K562 (cell line): ENCODE measurements at regions not wholly inside any gene's neighbourhood (a gene's known extent, or its start where the extent isn't known, plus 50 kb on each side); places are given as distances from the start of the nearest gene placed in this dataset.

Experiments
- ATAC-seq: fragments of 200-7000 bp; cut with Tn5 transposase; 3 replicates; pipeline ENCODE4 v1.9.1; 2020; ENCODE audit warnings: moderate library complexity
- BruUV-seq: library from RNA; stranded (reverse); fragments of 400-500 nt; replicated peaks from 2 replicates; lab custom pipeline; 2021; lab: Mats Ljungman, UMichigan
- CTCF ChIA-PET: fragments of 300-600 bp; formaldehyde crosslinking; extraction: SDS; loops from one replicate; lab custom pipeline; 2021; ENCODE audit warnings: low intra/inter-chr PET ratio; lab: Yijun Ruan, JAX
- POLR2A ChIA-PET: fragments of 300-600, 350-650 bp; sonication (Branson Sonifier 250); formaldehyde crosslinking; extraction: SDS; loops from one replicate; lab custom pipeline; 2021; ENCODE audit warnings: antibody characterized with exemption, inconsistent platforms; lab: Yijun Ruan, JAX
- DNase-seq, 4 experiments: peaks; one replicate each; pipeline versions ENCODE4 v3.0.0 to v3.0.0-alpha.2; 2011 to 2018; ENCODE audit warnings: low spot score in 3 of 4, mixed read lengths in 3 of 4; ENCODE audit errors: extremely low read depth in 1 of 4
- FAIRE-seq: peaks from 2 replicates; lab custom pipeline; 2011; peaks lifted over from hg19 to GRCh38; lab: Jason Lieb, UNC
- H2AFZ ChIP-seq: 2 replicates; pipeline ENCODE4 v1.6.0; 2011; ENCODE audit warnings: low read depth, low read length, control low read depth, inconsistent platforms
- H3K27ac ChIP-seq: fragments of 200-600 bp; 3 replicates; pipeline ENCODE4 v1.8.0; 2011; ENCODE audit warnings: low read depth, mild to moderate bottlenecking, control low read depth, inconsistent platforms, low read length, moderate library complexity, mixed read lengths; ENCODE audit errors: extremely low read depth
- H3K27me3 ChIP-seq, 2 experiments: fragments of 300-600 bp in 1 of 2; 2 replicates in 1 of 2; 3 replicates in 1 of 2; pipeline versions ENCODE4 v1.6.0 to v1.8.0; 2011; ENCODE audit warnings: inconsistent platforms in 2 of 2, low read length in 2 of 2, mild to moderate bottlenecking in 1 of 2, mixed read lengths in 1 of 2, moderate library complexity in 1 of 2; ENCODE audit not compliant: control insufficient read depth in 2 of 2, insufficient read depth in 2 of 2
- H3K36me3 ChIP-seq: fragments of 300-600 bp; 3 replicates; pipeline ENCODE4 v1.8.0; 2011; ENCODE audit warnings: mild to moderate bottlenecking, low read length, inconsistent platforms; ENCODE audit not compliant: control insufficient read depth, insufficient read depth
- H3K4me1 ChIP-seq, 2 experiments: fragments of 200-600 bp in 1 of 2; replicated peaks in 1 of 2; 2 replicates in 1 of 2; 3 replicates in 1 of 2; pipeline versions ENCODE4 v1.5.1 to v1.8.0; 2011; ENCODE audit warnings: inconsistent platforms in 2 of 2, low read length in 2 of 2, mild to moderate bottlenecking in 1 of 2, mixed read lengths in 1 of 2, moderate library complexity in 1 of 2; ENCODE audit not compliant: control insufficient read depth in 2 of 2, insufficient read depth in 2 of 2
- H3K4me2 ChIP-seq: 2 replicates; pipeline ENCODE4 v1.6.1; 2011; ENCODE audit warnings: low read length, control low read depth, inconsistent platforms, mixed read lengths; ENCODE audit not compliant: insufficient read depth
- H3K4me3 ChIP-seq: fragments of 200-600 bp; sonication (generic), shearing (Covaris generic); 2 replicates; pipeline ENCODE4 v1.5.1; 2016; ENCODE audit warnings: control low read depth, inconsistent platforms
- H3K79me2 ChIP-seq: fragments of 200-600 bp; 3 replicates; pipeline ENCODE4 v1.8.0; 2011; ENCODE audit warnings: low read length, inconsistent platforms; ENCODE audit not compliant: control insufficient read depth, insufficient read depth
- H3K9ac ChIP-seq, 2 experiments: 2 replicates each; pipeline versions ENCODE4 v1.6.0 to v1.6.1; 2011; ENCODE audit warnings: low read depth in 2 of 2, low read length in 2 of 2, control low read depth in 1 of 2, inconsistent platforms in 1 of 2, mild to moderate bottlenecking in 1 of 2, mixed read lengths in 1 of 2; ENCODE audit not compliant: insufficient read depth in 1 of 2
- H3K9me1 ChIP-seq: one replicate; pipeline ENCODE4 v1.6.0; 2011; ENCODE audit warnings: inconsistent platforms, mild to moderate bottlenecking, low read length, moderate library complexity; ENCODE audit not compliant: control insufficient read depth, insufficient read depth
- H3K9me3 ChIP-seq: replicated peaks from 2 replicates; pipeline ENCODE4 v1.5.1; 2011; ENCODE audit warnings: low read depth, low read length, inconsistent platforms; ENCODE audit not compliant: control insufficient read depth, insufficient read depth
- H4K20me1 ChIP-seq: replicated peaks from 2 replicates; pipeline ENCODE4 v1.6.1; 2011; ENCODE audit warnings: low read length, inconsistent platforms, mixed read lengths; ENCODE audit not compliant: control insufficient read depth, insufficient read depth
- CEBPZ ChIP-seq: fragments of 150-350 bp; IDR thresholded peaks from 2 replicates; pipeline ENCODE4 v1.6.1; 2014; ENCODE audit warnings: low read depth, mild to moderate bottlenecking, low read length, borderline replicate concordance
- FOXP4 ChIP-seq: sonication (generic); formaldehyde crosslinking; IDR thresholded peaks from 2 replicates; pipeline ENCODE4 v1.8.0; 2022; ENCODE audit warnings: mild to moderate bottlenecking, missing genetic modification reagents, borderline replicate concordance
- HMGXB4 ChIP-seq: sonication (generic); formaldehyde crosslinking; IDR thresholded peaks from 2 replicates; pipeline ENCODE4 v1.8.1; 2023; ENCODE audit warnings: mild to moderate bottlenecking, missing genetic modification reagents
- KHSRP ChIP-seq: fragments of 450-650 bp; IDR thresholded peaks from 2 replicates; pipeline ENCODE4 v1.6.1; 2017
- NR0B1 ChIP-seq: fragments of 450-650 bp; IDR thresholded peaks from one replicate; pipeline ENCODE4 v1.6.1; 2018; ENCODE audit warnings: mild to moderate bottlenecking, moderate library complexity; ENCODE audit not compliant: partially characterized antibody
- SMARCB1 ChIP-seq: IDR thresholded peaks from 2 replicates; pipeline ENCODE4 v1.6.1; 2011; ENCODE audit warnings: improper control_type of control experiment, low read depth; ENCODE audit not compliant: insufficient read length
- SREBF1 ChIP-seq: fragments of 150-350 bp; IDR thresholded peaks from 2 replicates; pipeline ENCODE4 v1.6.1; 2014; ENCODE audit warnings: antibody characterized with exemption, low read depth, low read length, borderline replicate concordance
- ZNF717 ChIP-seq: fragments of 250-450 bp; sonication (Bioruptor Pico); IDR thresholded peaks from 2 replicates; pipeline ENCODE4 v1.5.0; 2021
- WGBS: fragments of 100-300 bp; shearing (Covaris generic); methylation state at CpG from one replicate; pipeline ENCODE4 v1.1.6; 2016; ENCODE audit warnings: low coverage, mixed read lengths; ENCODE audit not compliant: insufficient coverage; ENCODE audit errors: missing lambda C conversion rate; 5-methylcytosine and 5-hydroxymethylcytosine counted together
- in situ Hi-C: fragments of 300-500 bp; cut with MboI; formaldehyde crosslinking; loops from 4 replicates; pipeline ENCODE4 v1.15.0; 2018; ENCODE audit warnings: inconsistent platforms, mixed read lengths
- intact Hi-C: fragments of 100-400 bp; cut with micrococcal nuclease; formaldehyde crosslinking; loops from 2 replicates; pipeline ENCODE4 v1.14.2; 2022

GRCh38 chr17:52995147-52995546, 827.6 kb upstream of the KIF2B start:
- ChIA-PET POLR2A (no interaction called here), CTCF (no interaction called here)
- BruUV-seq: no TSS peak
- TF ChIP-seq SMARCB1 (no peak), KHSRP (no peak), HMGXB4 (CRISPR knock-in tag) (no peak), FOXP4 (CRISPR knock-in tag) (no peak), NR0B1 (no peak), ZNF717 (CRISPR knock-in tag) (no peak), SREBF1 (no peak), CEBPZ (no peak)
- intact Hi-C loops (no loop called here), in situ Hi-C loops (no loop called here)
- H2AFZ ChIP-seq: no peak overlapping the region
- H3K36me3 ChIP-seq: no peaks in the 10 kb centered on the region
- H3K4me1 ChIP-seq: no peaks in the 10 kb centered on the region
- DNase-seq: no peak
- no peaks in the 10 kb centered on the region for H3K9me1 ChIP-seq
- H3K27ac ChIP-seq: no peak overlapping the region
- no peak overlapping the region for H3K9ac ChIP-seq
- FAIRE-seq: no peak
- H3K4me3 ChIP-seq: no peak overlapping the region
- ATAC-seq: no peak
- 0% methylated on average over 1 of the region's 1 CpG for WGBS
- H3K4me2 ChIP-seq: no peak overlapping the region
- H3K27me3 ChIP-seq: no peaks in the 10 kb centered on the region
- no peaks in the 10 kb centered on the region for H4K20me1 ChIP-seq
- H3K79me2 ChIP-seq: no peaks in the 10 kb centered on the region
- no peaks in the 10 kb centered on the region for H3K9me3 ChIP-seq
